HG03045 (cell line): ENCODE measurements at regions not wholly inside any gene's neighbourhood (a gene's known extent, or its start where the extent isn't known, plus 50 kb on each side); places are given as distances from the start of the nearest gene placed in this dataset.
"Not testable (repeated sequence)": the region's sequence is repeated elsewhere in the genome, so short reads cannot be mapped to it uniquely, and the experiment has no call there.

Source experiments
- ATAC-seq: cut with Tn5 transposase; IDR thresholded peaks from one replicate; pipeline ENCODE4 v1.9.1; 2021; ENCODE audit warnings: mild to moderate bottlenecking, moderate library complexity; ENCODE audit not compliant: unreplicated experiment

DNA sequence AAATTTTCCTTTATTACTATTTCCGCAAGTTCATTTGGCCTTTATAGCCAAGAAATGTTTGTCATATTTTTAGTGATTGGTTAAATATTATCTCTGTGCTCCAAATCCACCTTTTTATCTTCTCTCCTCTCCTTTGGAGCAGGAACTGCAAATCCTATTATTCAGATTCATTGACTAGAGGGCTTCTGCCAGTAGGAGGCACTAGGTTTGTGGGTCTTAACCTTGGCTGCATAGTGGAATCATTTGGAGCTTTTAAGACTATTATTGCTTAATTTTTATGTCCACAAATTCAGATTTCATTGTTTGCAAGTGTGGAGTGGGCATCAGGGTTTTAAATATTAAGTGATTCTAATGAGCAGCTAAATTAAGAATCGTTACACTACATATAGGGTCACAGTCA, 75.3 kb upstream of the SYT10 start:
- ATAC-seq = no peak

DNA sequence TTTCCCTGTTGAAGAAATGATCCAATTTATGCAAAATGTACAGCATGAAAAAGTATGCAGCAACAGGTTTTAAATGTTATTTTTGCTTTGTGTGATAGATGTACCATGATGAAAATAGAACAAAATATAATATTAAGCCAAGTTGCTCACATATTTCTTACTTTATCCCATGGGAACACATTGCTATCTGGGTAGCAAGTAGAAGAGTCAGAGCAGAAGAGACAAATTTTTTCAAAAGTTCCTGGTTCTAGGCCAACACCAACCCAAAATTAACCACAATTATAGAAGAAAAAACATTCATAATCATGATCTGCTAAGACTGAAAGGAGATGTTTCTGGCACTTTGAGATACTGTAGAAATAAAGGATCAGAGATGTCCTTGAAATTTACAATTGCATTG, 79.9 kb upstream of the SYT10 start:
- no peak for ATAC-seq

DNA sequence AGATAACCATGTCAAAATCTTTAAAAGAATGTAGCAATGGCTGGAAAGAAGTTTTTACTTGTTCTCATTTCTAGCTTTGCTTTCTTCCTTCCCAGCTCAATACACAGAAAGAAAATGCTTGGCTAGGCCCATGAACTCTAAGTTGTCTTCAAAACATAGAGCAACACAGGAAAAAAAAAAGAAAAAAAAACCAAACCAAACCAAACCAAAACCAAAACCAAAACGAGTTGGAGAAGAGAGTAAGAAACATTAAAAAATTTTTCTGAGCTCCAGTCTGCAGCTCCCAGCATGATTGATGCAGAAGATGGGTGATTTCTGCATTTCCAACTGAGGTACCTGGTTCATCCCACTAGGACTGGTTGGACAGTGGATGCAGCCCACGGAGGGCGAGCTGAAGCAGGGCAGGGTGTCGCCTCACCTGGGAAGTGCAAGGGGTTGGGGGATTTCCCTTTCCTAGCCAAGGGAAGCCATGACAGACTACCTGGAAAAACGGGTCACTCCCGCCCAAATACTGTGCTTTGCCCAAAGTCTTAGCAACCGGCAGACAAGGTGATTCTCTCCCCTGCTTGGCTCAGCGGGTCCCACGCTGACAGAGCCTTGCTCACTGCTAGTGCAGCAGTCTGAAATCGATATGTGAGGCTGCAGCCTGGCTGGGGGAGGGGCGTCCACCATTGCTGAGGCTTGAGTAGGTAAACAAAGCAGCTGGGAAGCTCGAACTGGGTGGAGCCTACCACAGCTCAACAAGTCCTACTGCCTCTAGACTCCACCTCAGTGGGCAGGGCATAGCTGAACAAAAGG, 81.1 kb upstream of the SYT10 start:
- not testable (repeated sequence) for ATAC-seq

DNA sequence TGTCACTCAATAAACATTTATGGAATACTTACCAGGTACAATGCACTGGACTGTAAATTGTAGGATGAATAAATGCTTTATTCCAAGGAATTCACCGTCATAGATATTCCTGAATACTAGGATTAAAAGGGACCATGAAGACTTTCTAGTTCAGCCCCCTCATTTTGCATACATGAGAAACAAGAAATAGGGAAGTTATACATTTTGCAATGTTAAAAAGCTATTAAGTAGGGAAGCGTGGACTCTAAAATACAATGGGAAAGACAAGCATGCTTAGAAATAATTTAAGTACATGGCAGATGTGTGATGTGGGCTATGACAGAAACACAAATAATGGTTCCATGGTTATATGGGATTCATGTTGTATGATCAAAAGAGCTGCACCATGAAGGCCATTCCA, 89.4 kb upstream of the SYT10 start:
- no peak for ATAC-seq

DNA sequence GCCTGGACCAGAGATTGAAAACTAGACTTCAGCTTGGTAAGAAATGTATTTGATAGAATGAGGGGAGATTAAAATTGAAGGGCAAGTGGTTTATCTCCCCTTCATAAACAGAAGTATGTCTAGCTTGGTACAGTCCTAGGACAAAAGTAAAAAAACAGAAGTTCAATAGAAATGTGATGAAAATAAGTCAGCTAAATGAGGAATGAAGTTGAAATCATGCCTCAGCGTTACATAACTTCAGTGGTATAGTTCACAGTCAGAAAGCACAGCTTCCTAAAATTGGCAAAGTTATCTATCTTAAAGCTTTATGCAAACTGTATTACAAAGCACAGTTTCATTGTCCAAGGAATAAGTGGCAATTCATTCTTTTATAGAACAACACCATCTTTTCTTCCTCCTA, 90.2 kb upstream of the SYT10 start:
- ATAC-seq = no peak

DNA sequence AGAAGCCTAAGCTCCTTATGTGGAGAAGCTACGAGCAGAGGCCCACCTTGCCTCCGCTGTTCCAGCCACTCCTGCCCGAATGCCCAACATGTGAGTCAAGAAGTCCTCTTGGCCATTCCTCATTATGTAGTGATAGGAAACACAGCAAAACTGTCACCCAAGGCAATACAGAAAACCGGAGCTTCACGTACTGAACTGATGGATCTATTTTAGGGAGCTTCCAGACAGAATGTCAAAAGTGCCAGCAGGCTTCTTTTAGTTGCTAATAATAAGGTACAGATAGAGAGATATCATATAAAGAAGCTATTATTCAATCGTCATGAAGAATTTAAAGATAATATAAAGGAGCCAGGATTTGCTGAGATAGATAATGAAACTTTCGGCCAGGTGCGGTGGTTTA, 91.6 kb upstream of the SYT10 start:
- ATAC-seq = no peak

DNA sequence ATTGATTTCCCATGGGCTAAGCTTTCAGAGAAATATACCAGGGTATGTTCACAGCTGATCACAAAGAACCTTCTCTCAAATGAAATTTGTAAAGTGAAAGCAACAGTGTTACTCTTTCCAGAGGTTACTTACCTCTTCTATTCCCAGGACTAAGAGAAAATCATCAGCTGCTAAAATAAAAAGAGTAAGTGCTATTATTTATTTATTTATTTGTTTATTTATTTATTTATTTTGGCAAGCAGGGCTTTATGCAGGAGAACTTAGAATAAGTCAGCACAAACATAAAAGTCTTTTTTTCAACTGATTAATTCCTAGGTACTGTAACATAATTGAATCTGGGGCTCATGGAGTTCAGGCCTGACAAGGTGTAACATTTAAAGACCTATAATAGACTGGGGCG, 93.9 kb upstream of the SYT10 start:
- ATAC-seq = no peak

DNA sequence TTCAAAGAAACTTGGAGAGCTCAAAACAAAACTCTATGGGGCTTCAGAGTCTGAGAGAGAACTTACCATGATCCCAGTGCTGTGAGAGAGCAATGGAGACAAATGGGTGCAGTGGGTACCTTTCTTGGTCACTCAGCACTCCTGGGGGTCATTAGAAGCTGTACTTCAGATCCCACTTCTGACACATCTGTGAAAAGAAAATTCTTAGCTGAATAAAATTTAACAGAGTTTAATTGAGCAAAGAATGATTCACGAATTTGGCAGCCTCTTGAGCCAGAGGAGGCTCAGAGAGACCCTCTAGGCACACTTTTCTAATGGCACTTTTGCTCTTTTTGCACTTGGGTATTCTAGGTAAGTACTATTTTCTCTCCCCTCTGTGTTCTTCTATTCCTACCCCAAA, 96.8 kb upstream of the SYT10 start:
- no peak for ATAC-seq

DNA sequence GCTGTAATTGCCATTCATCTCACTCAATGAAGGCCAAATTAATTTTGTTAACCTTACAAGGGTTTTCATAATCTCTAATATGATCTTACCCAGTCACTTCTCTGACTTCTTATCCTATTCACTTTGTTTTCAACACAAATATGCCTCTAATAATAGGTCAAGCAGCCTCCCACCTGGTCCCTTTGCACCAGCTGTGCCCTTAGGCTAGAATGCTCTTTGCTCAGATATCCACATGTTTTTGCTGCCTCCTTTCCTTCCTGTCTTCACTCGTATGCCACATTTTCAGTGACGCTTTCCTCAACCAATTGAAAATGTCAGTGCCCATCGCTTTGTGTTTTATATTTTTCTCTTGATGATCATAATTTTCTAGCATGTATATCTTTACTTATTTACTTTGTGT, 106.4 kb upstream of the SYT10 start:
- no peak for ATAC-seq

DNA sequence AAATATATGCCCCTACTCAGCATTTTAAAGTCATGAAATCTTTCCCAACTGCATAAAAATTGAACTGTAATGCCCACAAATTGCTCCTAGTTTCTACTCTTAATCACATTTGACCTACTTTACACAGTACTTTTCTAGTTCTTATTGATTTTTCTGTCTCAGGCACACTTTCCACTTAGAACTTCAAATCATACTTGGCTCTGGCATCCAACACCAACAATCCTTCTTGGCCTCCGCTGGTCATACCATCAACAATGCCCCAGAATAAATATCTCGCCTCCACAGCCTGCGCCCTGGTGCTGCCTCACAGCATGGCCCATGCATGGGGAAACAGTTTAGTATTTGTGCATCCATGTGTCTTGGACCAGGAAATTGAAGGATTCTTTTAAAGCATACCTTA, 107.5 kb upstream of the SYT10 start:
- ATAC-seq = no peak

DNA sequence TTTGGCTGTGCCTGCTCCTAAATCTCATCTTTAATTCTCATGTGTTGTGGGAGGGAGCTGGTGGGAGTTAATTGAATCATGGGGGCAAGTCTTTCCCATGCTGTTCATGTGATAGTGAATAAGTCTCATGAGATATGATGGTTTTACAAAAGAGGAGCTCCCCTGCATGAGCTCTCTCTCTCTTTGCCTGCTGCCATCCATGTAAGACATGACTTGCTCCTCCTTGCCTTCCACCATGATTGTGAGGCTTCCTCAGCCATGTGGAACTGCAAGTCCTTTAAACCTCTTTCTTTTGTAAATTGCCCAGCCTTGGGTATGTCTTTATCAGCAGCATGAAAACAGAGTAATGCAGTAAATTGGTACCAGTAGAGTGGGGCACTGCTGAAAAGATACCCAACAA, 110.6 kb upstream of the SYT10 start:
- ATAC-seq = not testable (repeated sequence)

DNA sequence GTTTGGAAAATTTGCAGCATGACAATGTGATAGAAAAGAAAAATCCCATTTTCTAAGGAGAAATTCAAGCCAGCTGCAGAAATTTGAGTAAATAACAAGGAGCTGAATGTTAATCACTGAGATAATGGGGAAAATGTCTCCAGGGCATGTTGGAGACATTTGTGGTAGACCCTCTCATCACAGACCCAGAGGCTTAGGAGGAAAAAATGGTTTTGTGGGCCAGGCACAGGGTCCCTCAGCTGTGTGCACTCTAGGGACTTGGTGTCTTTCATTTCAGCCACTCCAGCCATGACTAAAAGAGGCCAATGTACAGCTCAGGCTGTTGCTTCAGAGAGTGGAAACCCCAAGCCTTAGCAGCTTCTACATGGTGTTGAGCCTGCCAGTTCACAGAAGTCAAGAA, 111.4 kb upstream of the SYT10 start:
- ATAC-seq = no peak

DNA sequence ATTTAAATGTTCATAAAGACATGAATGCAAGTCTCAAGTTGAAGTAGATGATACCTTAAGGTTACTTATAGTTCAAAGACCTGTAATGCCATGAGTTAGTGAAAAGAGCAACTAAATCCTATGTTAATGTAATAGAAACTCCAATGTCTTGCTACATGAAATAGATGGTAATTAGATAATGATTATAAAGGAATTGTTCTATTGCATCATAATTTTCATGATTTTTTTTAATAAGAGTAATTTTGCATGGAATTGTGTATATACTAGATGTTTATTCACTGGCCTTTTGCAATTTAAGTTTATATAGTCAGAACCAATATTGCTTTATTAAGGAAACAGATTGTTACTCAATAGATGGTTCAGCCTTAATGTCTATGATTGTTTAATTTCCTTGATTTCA, 115.5 kb upstream of the SYT10 start:
- no peak for ATAC-seq

DNA sequence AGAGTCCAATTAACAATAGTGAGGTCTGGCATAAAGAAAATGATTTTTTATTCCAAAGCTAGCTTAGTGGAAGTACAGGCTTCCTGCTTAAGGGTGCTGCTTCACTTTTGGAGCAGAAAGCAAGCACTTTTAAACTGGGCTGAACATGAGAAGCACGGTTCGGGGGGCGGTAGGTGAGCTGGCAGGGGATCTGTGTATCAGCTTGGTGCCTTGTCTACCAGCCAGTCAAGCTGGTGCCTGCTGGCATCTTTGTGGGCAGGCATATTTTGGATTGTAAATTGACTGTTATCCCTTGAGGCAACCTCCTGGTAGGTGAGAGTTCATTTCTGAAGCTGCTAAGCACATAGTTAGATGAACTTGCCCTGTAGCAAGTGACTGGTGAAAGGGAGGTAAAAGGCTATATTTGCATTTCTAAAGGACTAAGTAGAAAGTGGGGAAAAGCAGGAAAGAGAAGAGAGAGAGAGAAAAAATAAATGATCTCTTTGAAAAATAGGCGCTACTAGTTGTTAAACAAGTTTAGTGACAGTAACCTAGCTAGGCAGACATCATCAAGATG, 121.1 kb upstream of the SYT10 start:
- ATAC-seq = no peak

DNA sequence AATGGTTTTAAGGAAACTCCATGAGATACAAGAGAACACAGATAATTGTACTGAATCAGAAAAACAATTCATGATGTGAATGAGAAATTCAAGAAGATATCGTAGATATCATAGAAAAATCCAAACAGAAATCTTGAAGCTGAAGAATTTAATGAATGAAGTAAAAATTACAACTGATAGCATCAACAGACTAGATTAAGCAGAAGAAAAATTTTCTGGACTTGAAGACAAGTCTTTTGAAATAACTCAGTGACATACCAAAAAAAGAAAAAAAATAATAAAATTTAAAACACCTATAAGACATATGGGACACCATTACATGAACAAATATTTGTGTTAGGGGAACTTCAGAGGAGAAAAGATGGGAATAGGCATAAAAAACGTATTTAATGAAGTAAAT, 122.8 kb upstream of the SYT10 start:
- ATAC-seq = no peak

DNA sequence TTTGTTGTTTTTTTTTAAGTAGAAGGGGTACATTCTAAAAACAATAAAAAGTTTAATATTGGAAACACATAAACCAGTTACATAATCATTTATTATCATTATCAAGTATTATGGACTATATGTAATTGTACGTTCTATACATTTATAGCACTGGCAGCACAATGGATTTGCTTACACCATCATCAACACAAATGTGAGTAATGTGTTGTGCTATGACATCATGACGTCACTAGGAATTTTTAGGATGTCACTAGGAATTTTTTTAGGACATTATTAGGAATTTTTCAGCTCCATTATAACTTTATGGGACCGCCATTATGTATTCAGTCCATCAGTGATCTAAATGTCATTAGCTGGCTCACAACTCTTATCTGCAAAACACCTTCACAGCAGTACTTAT, 126.8 kb upstream of the SYT10 start:
- ATAC-seq = no peak

DNA sequence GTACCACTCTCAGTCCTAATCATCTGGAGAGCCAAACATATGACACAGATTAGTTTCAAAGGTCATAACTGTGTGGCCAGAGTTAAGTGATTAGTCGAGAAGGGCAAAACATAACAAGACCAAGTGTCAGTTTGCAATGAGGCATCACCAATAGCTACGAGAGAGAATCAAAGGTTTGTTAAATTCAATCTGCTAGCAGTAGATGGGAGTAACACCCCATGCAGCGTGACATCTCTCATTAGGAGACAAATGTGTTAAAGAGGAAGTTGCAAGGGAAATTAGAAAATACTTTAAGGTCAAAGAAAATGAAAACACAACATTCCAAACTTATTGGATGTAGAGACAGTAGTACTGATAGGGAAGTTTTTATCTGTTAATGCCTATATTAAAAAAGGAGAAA, 135.7 kb upstream of the SYT10 start:
- ATAC-seq = no peak

DNA sequence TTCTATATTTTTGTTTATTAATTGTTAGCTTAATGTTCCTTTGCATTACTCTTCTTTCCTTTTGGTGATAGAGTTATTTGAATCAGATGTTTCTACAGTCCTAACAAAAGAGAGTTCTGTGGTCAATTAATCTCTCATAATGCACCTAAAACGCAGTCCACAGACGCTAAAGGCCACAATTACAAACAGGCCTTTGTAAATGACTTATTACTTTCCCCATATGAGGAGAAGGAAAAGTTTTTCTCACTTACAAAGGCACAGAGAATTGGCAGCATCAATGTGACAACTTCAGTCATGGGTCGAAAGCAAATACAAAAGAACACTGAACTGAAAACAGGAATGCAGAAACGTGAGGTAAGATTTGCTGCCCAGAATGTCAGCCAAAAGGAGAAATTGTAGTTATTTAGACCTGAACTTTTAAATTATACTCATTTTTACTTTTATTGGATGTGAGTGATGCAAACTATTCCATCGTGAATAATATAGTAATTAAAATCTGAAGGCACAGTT, 142.0 kb upstream of the SYT10 start:
- ATAC-seq = no peak

DNA sequence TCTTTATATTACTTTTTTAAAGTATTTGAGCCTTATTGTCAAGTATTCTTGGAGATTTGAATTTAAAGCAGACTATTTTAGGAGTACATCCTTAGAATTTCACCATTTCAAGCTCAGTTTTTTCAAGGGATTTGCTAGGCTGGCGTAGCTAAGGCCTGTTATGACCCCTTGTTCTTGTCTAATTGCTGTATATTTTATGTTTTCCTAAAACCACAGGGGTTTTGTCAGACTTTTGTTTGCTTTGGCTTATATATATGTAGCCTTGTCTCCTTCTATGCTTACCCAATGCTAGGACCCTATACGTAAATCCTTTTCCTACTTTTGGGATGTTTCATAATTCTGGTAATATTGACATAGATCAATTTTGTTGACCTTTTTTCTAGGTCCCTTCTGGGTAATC, 147.0 kb upstream of the SYT10 start:
- ATAC-seq = no peak

DNA sequence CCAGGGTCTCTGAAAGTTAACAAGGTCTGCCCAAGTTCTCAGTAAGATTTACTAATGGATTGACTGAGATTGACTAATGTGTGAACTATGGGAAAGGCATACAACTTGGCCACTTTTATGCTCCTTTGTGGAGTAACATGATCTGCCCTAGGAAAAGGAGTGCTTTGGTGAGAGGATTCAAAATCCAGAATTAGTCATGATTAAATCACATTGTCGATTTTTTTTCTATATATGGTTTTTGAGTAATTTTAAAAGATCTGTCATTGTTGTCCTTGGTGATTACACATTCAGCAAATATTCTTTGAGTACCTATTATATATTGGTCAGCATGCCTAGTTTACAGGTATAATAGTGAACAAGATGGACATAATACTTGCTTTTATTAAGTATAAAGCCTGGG, 147.7 kb upstream of the SYT10 start:
- no peak for ATAC-seq

DNA sequence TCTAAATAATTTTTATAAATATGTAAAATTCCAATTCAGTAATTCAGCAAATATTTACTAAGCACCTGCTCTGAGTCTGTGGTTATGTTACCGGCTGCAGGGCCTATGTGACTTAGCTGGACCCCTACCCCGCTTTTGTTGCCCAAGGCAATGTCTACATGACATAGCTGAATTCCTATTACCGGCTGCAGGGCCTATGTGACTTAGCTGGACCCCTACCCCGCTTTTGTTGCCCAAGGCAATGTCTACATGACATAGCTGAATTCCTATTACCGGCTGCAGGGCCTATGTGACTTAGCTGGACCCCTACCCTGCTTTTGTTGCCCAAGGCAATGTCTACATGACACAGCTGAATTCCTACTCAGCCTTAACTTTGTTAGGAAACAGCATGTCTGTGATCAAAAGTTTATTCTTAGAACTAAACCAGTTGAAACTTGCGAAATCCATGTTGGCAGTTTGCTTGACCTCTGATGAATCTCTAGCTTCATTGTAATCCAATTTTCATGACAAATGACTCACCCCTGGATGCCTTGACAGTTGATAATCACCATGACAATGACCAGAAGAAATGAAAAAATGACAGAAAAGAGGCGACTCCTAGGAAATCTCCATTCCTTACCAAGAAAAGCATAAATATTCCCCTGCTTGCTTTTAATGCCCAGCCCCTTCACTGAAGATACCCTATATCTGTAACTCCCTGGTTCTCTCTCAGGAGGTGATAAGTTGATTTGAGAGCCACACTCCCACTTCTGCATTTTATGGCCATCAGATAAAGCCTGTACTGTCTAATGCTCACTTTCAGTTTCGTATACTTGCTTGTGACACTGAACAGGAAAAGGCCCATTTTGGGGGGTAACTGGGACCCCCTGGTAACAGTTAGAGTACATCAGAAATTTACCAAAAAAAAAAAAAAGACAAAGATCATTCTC, 148.4 kb upstream of the SYT10 start:
- ATAC-seq = peak; percentile 71
